ENCODE measurements at regions not wholly inside any gene's neighbourhood (a gene's known extent, or its start where the extent isn't known, plus 50 kb on each side); places are given as distances from the start of the nearest gene placed in this dataset.

DNA sequence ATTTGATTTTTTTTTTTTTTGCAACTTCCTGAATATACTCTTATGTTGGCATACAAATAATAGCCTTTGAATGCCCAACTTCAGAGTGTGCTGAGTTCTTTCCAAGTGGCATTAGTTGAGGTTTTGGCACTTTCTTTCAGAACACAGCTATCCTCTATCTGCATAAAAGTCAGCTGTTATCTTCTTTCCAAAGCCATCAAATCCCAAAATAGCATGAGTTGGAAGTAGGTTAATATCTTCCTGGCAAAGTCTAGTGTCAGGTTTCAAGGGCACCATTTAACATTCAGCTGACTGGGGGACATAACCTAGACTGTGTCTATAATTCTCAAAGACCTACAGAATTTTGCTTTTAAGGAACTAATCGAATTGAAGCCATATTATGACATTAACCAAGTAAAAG is 223.9 kb downstream of the PLPP3 start:
- WGBS (ENCODE audit: insufficient coverage, insufficient replicate concordance, low lambda C conversion rate, missing lambda C conversion rate) = 5% methylated on average over 1 of the region's 1 CpG
- no peak for ATAC-seq
- ChIA-PET CTCF (interaction anchor here (0.9 kb wide), 1 partner anchor 15 kb away, joined by 3 read pairs; no protein-coding TSS in a partner anchor), RAD21 (ENCODE audit: unreplicated experiment) (no interaction called here), SMC1A (ENCODE audit: uncharacterized antibody, unreplicated experiment) (interaction anchor here (2.0 kb wide), 1 partner anchor 11 kb away, joined by 12 read pairs; no protein-coding TSS in a partner anchor), POLR2A (no interaction called here)
- H3K4me3 ChIP-seq = no peak overlapping the region
- no peak overlapping the region for H3K27ac ChIP-seq (ENCODE audit: control insufficient read depth, insufficient read depth)
- no peaks in the 10 kb centered on the region for H4K20me1 ChIP-seq (ENCODE audit: control insufficient read depth, insufficient read depth)
- H2AFZ ChIP-seq (ENCODE audit: control insufficient read depth, low read depth, low read length) = no peak overlapping the region
- H3K27me3 ChIP-seq (replicated peaks in 1 of 2; ENCODE audit: control insufficient read depth in 2 of 2, insufficient read depth in 2 of 2, low read length in 1 of 2) = no peaks in the 10 kb centered on the region
- H3K36me3 ChIP-seq (ENCODE audit: control insufficient read depth in 2 of 2, insufficient read depth in 2 of 2, low read length in 1 of 2) = no peaks in the 10 kb centered on the region
- H3K4me2 ChIP-seq (ENCODE audit: control insufficient read depth, insufficient read depth) = no peak overlapping the region
- no peak overlapping the region for H3K9ac ChIP-seq (ENCODE audit: control insufficient read depth, insufficient read depth, low read length)
- BruUV-seq (replicated peaks) = no TSS peak
- DNase-seq (ENCODE audit: low read depth, low spot score) = no peak
- FAIRE-seq = no peak
- in situ Hi-C loops (cut with MboI) = no loop called here
- TF ChIP-seq, protein P1, sequence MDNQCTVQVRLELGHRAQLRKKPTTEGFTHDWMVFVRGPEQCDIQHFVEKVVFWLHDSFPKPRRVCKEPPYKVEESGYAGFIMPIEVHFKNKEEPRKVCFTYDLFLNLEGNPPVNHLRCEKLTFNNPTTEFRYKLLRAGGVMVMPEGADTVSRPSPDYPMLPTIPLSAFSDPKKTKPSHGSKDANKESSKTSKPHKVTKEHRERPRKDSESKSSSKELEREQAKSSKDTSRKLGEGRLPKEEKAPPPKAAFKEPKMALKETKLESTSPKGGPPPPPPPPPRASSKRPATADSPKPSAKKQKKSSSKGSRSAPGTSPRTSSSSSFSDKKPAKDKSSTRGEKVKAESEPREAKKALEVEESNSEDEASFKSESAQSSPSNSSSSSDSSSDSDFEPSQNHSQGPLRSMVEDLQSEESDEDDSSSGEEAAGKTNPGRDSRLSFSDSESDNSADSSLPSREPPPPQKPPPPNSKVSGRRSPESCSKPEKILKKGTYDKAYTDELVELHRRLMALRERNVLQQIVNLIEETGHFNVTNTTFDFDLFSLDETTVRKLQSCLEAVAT (IDR thresholded peaks at IDR 0.05) = no peak
- TF ChIP-seq KDM1A (IDR thresholded peaks at IDR 0.05; ENCODE audit: borderline replicate concordance) (no peak), RB1 (IDR thresholded peaks at IDR 0.05; ENCODE audit: borderline replicate concordance) (no peak), ZBED1 (IDR thresholded peaks at IDR 0.05; ENCODE audit: borderline replicate concordance) (no peak), DPF2 (IDR thresholded peaks at IDR 0.05) (no peak), CHD4 (IDR thresholded peaks at IDR 0.05) (no peak)
- no peaks in the 10 kb centered on the region for H3K9me3 ChIP-seq (replicated peaks; ENCODE audit: control insufficient read depth, insufficient read depth, low read length)
- no peaks in the 10 kb centered on the region for H3K79me2 ChIP-seq (ENCODE audit: control insufficient read depth, insufficient read depth, low read length)
- H3K4me1 ChIP-seq (ENCODE audit: control insufficient read depth, insufficient read depth, low read length) = no peaks in the 10 kb centered on the region
- intact Hi-C loops (cut with micrococcal nuclease; ENCODE audit: unreplicated experiment) = no loop called here

DNA sequence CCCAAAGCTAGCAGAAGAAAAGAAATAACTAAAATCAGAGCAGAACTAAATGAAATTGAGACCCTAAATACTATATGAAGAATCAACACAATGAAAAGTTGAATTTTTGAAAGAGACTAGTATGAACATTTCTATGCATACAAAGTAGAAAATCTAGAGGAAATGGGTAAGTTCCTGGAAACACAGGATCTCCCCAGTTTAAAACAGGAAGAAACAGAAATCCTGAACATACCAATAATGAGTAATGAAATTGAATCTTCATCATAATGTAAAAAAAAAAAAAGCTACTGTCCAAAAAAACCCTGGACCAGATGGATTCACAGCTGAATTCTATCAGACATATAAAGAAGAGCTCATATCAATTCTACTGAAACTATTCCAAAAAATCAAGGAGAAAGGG is 233.5 kb downstream of the PLPP3 start:
- no peak for FAIRE-seq
- no peak for ATAC-seq
- no peak for DNase-seq (ENCODE audit: low read depth, low spot score)
- no peak overlapping the region for H3K4me2 ChIP-seq (ENCODE audit: control insufficient read depth, insufficient read depth)
- ChIA-PET POLR2A (no interaction called here), RAD21 (ENCODE audit: unreplicated experiment) (interaction anchor here (1.1 kb wide), 1 partner anchor 238 kb away, joined by 4 read pairs; no protein-coding TSS in a partner anchor), CTCF (interaction anchor here (0.8 kb wide), 1 partner anchor 9 kb away, joined by 3 read pairs; no protein-coding TSS in a partner anchor), SMC1A (ENCODE audit: uncharacterized antibody, unreplicated experiment) (interaction anchor here (0.7 to 2.1 kb wide), 7 partner anchors 14 to 219 kb away, joined by 3 to 6 read pairs (median 4); no protein-coding TSS in a partner anchor)
- TF ChIP-seq, protein P2, sequence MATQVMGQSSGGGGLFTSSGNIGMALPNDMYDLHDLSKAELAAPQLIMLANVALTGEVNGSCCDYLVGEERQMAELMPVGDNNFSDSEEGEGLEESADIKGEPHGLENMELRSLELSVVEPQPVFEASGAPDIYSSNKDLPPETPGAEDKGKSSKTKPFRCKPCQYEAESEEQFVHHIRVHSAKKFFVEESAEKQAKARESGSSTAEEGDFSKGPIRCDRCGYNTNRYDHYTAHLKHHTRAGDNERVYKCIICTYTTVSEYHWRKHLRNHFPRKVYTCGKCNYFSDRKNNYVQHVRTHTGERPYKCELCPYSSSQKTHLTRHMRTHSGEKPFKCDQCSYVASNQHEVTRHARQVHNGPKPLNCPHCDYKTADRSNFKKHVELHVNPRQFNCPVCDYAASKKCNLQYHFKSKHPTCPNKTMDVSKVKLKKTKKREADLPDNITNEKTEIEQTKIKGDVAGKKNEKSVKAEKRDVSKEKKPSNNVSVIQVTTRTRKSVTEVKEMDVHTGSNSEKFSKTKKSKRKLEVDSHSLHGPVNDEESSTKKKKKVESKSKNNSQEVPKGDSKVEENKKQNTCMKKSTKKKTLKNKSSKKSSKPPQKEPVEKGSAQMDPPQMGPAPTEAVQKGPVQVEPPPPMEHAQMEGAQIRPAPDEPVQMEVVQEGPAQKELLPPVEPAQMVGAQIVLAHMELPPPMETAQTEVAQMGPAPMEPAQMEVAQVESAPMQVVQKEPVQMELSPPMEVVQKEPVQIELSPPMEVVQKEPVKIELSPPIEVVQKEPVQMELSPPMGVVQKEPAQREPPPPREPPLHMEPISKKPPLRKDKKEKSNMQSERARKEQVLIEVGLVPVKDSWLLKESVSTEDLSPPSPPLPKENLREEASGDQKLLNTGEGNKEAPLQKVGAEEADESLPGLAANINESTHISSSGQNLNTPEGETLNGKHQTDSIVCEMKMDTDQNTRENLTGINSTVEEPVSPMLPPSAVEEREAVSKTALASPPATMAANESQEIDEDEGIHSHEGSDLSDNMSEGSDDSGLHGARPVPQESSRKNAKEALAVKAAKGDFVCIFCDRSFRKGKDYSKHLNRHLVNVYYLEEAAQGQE (IDR thresholded peaks at IDR 0.05; ENCODE audit: low read depth, low read length) = no peak
- no peak overlapping the region for H3K4me3 ChIP-seq
- no peaks in the 10 kb centered on the region; the same call in 2 of the 3 replicates for H3K9me3 ChIP-seq (replicated peaks; ENCODE audit: control insufficient read depth, insufficient read depth, low read length)
- intact Hi-C loops (cut with micrococcal nuclease; ENCODE audit: unreplicated experiment) = no loop called here
- in situ Hi-C loops (cut with MboI) = no loop called here
- no peak overlapping the region for H3K27ac ChIP-seq (ENCODE audit: control insufficient read depth, insufficient read depth)
- H2AFZ ChIP-seq (ENCODE audit: control insufficient read depth, low read depth, low read length) = no peak overlapping the region
- no peaks in the 10 kb centered on the region for H3K4me1 ChIP-seq (ENCODE audit: control insufficient read depth, insufficient read depth, low read length)
- no TSS peak for BruUV-seq (replicated peaks)
- H3K9ac ChIP-seq (ENCODE audit: control insufficient read depth, insufficient read depth, low read length) = no peak overlapping the region
- H3K27me3 ChIP-seq (replicated peaks in 1 of 2; ENCODE audit: control insufficient read depth in 2 of 2, insufficient read depth in 2 of 2, low read length in 1 of 2) = no peaks in the 10 kb centered on the region
- no peaks in the 10 kb centered on the region for H4K20me1 ChIP-seq (ENCODE audit: control insufficient read depth, insufficient read depth)
- no peaks in the 10 kb centered on the region for H3K79me2 ChIP-seq (ENCODE audit: control insufficient read depth, insufficient read depth, low read length)
- no peaks in the 10 kb centered on the region for H3K36me3 ChIP-seq (ENCODE audit: control insufficient read depth in 2 of 2, insufficient read depth in 2 of 2, low read length in 1 of 2)
